Coronary artery (tissue), 2 donors: ENCODE measurements at regions not wholly inside any gene's neighbourhood (a gene's known extent, or its start where the extent isn't known, plus 50 kb on each side); places are given as distances from the start of the nearest gene placed in this dataset.

Source experiments
- DNase-seq: peaks from one replicate; pipeline ENCODE4 v3.0.0-alpha.2; 2017; ENCODE audit warnings: low spot score
- H3K27ac ChIP-seq, 2 donors: fragments of 200-600 bp; sonication (generic); one replicate each; pipeline ENCODE4 v1.5.1; 2016 to 2019
- H3K4me3 ChIP-seq: fragments of 200-600 bp; sonication (generic); 2 replicates; pipeline ENCODE4 v1.5.1; 2016; ENCODE audit warnings: mild to moderate bottlenecking, moderate library complexity
- CTCF ChIP-seq: fragments of 200-600 bp; sonication (generic); IDR thresholded peaks from one replicate; pipeline ENCODE4 v1.5.1; 2019; ENCODE audit warnings: antibody characterized with exemption

DNA sequence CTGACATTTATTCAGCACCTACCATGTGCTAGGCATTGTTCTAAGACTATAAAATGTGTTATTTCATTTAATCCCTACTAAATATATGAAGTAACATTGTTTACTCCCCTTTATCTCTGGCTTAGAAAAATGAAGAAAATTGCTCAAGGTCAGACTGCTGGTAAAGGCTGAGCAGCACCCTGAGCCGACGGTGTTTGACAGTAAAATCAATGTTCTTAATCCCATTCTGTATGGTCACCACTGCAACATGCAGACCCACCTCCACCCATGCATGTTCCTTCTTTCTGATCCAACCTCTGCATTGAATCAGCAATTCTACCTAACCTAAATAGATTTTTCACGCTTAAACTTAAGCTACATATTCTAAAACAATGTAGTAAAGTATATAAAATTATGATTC, 216.5 kb downstream of the ZBBX start:
- no peak overlapping the region for H3K27ac ChIP-seq
- no peak for DNase-seq
- no peak for TF ChIP-seq CTCF
- no peak overlapping the region for H3K4me3 ChIP-seq

DNA sequence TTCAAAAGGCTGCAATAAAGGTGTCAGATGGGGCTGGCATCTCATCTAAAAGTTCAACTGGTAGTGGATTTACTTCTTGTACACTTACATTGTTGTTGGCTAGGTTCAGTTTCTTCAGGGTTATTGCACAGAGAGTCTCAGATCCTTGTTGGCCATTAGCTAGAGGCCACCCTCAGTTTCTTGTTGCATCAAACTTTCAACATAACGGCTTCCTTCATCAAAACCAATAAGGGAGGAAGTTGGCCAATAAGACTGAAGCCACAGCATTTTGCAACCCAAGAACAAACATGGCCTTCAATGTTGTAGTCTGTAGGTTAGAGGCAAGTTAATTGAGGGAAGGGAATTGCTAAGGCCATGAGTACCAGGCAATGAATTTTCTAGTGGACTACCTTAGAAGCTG, 218.0 kb downstream of the ZBBX start:
- DNase-seq, result no peak
- TF ChIP-seq CTCF, result no peak
- Histone ChIP-seq H3K4me3 (no peak overlapping the region), H3K27ac (no peak overlapping the region)

GRCh38 chr3:167160781-167161180, 219.3 kb downstream of the ZBBX start:
- DNase-seq, result no peak
- no peak overlapping the region for H3K27ac ChIP-seq
- no peak for TF ChIP-seq CTCF
- no peak overlapping the region for H3K4me3 ChIP-seq

GRCh38 chr3:167151636-167152035, 228.5 kb downstream of the ZBBX start:
- DNase-seq, result no peak
- H3K4me3 ChIP-seq, result no peak overlapping the region
- no peak overlapping the region for H3K27ac ChIP-seq
- TF ChIP-seq CTCF, result no peak

DNA sequence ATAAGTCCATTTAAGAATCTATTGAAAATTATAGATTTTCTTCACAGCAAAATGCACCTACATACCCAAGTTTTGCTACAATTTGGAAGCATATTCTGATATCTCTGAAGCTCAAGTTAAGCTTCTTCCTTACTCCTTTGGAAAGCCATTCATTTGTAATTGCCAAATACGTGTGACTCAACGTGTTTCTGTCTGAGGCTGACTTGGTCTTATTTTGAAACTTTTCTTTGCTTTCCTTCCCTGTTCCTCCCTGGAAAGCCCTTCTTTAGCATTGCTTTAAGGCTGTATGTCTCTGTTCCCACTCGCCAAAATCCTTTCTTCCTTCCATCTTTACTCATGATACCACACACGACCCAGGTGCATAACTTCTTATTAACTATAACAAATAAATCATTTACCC, 232.0 kb downstream of the ZBBX start:
- Histone ChIP-seq H3K4me3 (no peak overlapping the region), H3K27ac (no peak overlapping the region)
- no peak for TF ChIP-seq CTCF
- DNase-seq, result no peak

GRCh38 chr3:167146911-167147310, 233.2 kb downstream of the ZBBX start:
- Histone ChIP-seq H3K4me3 (no peak overlapping the region), H3K27ac (no peak overlapping the region)
- DNase-seq, result no peak
- no peak for TF ChIP-seq CTCF

DNA sequence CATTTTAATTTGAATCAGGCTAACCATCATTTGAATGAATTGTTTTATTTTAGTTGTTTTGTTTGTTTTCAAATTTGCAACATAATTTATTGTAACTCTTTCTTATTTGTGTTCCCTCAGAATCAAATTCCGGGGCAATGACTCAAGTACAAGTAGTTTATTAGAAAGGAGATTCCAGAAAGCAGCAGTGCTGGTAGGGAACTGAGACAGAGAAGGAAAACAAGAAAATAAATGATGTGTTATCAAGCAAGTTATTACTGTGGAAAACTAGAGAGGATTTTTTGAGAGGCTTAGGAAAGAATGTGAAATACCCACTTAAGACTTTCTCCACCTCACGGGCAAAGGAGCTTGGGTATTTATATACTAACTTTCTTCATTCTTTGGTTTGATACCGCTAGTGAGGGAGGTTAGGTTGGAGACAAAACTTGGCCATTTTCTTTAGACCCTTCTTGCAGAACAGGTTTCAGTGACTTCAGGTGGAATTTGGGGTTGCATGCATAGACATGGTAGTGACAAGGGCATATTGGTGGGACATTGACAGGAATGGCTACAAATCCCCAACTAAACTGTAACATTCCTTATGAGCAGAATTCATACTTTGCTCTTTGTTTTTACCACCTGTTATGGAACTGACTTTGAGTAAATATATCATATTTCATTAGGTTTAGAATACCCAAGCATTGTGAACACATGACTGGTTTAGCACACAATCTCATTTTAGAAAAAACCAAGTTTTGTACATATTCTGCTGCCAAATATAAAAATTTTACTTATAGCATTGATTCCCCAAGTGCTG, 254.3 kb downstream of the ZBBX start:
- DNase-seq, result no peak
- no peak overlapping the region for H3K27ac ChIP-seq
- H3K4me3 ChIP-seq, result no peak overlapping the region
- no peak for TF ChIP-seq CTCF
